Kidney capillary endothelial cell (primary cell): ENCODE measurements at regions not wholly inside any gene's neighbourhood (a gene's known extent, or its start where the extent isn't known, plus 50 kb on each side); places are given as distances from the start of the nearest gene placed in this dataset.

Source experiments
- DNase-seq: peaks from one replicate; pipeline ENCODE4 v3.0.0-alpha.2; 2018; ENCODE audit warnings: low spot score

DNA sequence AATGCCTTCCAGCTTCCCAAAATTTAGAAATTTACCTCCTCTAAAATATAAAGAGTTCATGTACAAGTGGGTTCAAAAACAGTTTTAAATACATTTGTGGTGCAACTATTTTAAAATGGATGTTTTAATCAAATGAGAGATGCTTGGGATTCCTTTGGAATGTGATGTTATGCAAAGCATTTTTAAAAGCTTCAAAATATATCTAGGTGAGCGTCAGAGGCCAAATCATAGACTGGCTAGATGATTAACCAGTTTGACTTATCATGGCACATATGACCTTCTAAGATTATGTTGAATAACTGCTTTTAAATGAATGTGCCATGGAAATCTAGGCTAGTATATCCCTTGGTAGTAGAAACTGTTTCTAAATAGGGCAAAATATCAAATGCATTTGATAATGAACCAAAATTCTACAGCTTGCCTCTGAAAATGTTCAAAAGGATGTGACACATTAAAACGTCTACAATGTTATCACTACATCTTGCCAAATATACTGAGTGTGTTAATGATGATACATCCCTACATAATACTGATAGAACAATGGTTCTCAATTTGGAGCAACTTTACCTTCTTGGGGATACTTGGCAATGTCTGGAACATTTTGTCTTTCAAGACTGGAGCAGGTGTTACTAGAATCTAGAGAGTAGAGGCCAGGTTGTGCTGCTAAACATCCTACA is 650.9 kb upstream of the ADGRL2 start:
- peak; percentile 67 for DNase-seq

DNA sequence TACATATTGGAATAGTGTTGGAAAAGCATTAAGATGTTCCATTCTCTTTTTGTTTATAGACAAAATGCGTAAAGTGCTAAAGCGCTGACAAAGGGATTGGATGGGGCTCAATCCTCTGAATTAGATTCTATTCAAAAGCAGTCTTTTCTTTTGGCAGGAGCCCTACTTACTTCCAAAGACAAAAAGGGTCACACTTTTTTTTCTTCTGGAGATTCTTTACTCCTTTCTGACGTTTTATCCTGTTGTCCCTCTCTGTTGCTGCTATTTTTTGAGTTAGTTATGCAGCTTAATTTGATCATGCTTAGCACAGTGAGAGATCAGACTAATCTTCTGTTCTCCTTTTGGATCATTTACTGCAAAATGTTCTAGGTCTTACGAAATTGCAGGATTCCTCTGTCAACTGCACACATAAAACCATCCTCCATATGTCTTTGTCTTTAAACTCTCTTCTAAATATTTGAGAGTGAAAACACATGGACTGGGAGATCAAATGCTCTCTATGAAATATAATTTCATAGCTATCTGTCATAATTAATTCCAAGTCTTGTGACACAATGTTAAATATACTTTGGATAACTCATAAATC is 656.4 kb upstream of the ADGRL2 start:
- no peak for DNase-seq

GRCh38 chr1:81142099-81142826 is 658.5 kb upstream of the ADGRL2 start:
- peak; percentile 10 for DNase-seq

- no peak for DNase-seq
Measured at GRCh38 chr1:81135524-81135923, 665.2 kb upstream of the ADGRL2 start.

GRCh38 chr1:81129776-81130175 is 671.0 kb upstream of the ADGRL2 start:
- no peak for DNase-seq

DNA sequence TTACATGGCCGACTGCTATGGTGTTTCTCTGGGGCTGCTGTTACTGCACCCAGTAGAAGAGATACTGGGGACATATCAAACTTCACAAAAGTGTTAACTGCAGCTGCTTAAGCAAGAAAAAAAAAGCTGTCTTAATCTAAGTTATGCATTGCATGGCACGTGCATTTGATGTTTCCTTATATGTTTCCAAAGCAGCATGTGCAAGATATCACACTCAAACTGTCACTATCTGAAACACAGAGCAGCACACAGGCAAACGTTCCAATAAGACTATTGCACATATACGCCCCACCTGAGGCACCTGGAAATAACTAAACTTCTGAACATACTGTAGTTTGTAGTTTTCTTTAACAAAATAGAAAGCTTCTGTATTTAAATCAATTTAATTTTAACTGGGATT is 671.4 kb upstream of the ADGRL2 start:
- DNase-seq, result no peak

DNA sequence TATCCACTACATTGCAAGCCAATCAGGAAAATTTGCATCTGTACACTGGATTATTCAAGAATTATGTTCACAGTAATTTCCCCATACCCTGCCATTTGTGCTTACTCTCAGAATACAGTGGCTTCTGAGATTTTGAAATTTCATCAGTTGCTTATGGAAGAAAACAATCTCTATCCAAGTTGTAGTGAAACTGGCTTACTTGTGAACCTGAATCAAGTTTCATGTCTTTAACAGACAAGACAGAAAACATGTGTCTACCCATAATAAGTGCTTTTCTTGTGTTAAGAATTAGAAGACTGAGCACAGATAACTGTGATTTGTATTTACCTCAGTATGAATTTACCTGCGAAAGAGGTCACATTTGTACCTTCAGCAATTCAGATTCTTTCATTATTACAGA is 672.7 kb upstream of the ADGRL2 start:
- DNase-seq, result no peak

GRCh38 chr1:81126989-81127581 is 673.6 kb upstream of the ADGRL2 start:
- no peak for DNase-seq

- DNase-seq, result no peak
Measured at GRCh38 chr1:81125672-81126071, 675.1 kb upstream of the ADGRL2 start.

DNA sequence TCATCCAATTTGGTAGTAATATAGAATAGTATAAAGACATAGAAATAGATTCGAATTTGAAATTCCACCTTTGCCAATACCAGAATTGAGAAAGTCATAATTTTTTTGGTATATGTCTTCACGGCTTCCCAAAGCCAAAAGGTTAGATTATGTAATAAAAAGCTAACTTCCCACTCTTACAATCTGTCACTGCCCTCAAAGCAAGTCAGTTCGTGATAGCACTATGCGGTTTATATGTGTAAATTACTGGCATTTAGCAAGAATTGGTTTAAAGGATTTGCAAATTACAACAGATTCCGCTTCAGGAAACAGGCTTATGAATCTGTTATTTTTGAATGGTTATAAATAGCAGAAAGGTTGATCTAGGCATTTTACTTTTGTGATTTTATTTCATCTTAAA is 679.4 kb upstream of the ADGRL2 start:
- DNase-seq, result no peak

DNA sequence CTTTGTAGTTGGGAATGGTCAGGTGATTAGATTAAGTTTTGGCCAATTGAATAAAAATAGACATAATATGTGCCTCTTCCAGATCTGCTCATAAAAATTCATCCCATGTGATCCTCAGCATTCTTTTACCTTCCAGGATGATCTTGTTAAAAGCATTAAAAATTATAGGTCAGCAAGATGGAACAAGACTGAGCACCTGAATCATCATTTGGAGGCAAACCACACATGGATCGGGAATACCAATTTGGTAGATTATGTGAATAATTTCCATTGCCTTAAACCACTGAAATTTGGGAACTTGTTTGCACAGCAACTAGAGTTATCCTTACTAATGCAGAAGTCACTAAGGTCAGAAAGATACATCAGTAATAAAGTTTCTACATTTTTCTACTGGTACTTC is 681.4 kb upstream of the ADGRL2 start:
- DNase-seq, result no peak

DNA sequence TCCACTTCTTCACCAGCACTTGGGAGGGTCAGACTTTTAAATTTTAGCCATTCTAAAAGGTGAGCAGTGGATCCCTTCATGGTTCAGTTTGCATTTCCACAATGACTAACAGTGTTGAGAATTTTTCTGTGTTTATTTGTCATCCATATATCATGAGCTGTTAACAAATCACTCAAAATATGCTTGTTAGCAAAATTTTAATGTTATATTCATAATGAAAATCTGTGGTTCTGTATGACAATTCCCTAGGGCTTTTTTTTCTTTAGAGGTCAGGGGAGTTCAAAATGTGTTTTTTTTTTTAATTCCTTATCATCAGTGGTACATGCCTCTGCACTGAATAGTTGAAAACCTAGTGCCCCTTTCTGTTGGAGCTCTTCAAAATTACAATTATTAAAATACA is 682.2 kb upstream of the ADGRL2 start:
- no peak for DNase-seq

DNA sequence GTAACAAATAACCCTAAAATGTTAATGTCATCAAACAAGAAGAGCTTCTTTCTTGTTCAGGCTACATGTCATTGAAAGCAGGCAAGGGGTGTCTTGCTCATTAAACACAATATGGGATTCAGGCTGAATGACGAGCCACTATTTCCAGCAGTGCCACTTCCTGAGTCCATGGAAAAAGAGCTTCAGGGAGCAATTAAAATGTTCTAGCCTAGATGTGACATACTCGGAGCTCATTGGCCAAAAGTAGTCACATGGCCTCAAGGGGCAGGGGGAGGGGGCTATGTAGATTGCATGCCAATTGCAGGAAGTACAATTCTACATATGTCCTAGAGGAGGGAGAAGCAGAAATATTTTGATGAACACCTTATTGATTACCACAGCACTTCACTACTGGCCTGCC is 685.3 kb upstream of the ADGRL2 start:
- no peak for DNase-seq

GRCh38 chr1:81114191-81114590 is 686.5 kb upstream of the ADGRL2 start:
- no peak for DNase-seq

- DNase-seq, result no peak
Measured at GRCh38 chr1:81113688-81114087, 687.0 kb upstream of the ADGRL2 start.

- peak; percentile 51 for DNase-seq
Measured at GRCh38 chr1:81111818-81112217, 688.9 kb upstream of the ADGRL2 start.

GRCh38 chr1:81109038-81109437 is 691.7 kb upstream of the ADGRL2 start:
- DNase-seq, result no peak

DNA sequence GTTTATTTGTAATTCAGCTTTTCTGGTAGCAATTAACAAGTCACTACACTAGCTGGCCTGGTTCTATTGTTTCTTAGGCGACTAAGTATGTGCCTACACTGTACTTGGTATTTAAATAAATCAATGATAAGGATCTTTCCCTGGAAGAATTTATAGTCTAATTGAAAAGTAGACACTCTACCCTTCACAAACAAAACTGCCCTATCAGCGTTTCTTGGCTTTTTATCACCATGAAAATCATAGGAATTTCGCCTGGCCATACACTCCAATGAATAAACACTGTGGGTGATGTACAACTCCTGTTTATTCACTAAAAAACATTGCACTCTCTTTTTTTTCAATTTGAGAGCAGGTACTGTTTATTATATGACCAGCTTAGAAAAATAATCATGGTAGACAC is 702.9 kb upstream of the ADGRL2 start:
- DNase-seq, result no peak

DNA sequence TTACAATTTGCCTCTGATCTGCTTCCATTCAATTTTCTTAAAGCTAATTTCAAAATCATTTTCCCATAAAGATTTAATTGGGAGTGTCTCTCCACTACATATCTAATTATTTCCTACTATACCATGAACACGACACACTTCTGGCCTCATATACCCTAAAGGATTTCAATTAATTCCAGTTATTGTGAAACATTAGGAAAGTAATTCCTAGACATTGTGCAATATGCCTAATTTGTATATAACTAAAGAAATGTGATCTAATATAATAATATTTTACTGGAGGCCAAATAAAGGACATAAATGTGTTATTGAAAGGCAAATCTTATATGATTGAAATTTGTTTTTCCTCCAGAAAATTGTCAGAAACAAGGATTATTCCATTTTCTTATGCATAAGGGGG is 727.2 kb upstream of the ADGRL2 start:
- DNase-seq, result no peak

DNA sequence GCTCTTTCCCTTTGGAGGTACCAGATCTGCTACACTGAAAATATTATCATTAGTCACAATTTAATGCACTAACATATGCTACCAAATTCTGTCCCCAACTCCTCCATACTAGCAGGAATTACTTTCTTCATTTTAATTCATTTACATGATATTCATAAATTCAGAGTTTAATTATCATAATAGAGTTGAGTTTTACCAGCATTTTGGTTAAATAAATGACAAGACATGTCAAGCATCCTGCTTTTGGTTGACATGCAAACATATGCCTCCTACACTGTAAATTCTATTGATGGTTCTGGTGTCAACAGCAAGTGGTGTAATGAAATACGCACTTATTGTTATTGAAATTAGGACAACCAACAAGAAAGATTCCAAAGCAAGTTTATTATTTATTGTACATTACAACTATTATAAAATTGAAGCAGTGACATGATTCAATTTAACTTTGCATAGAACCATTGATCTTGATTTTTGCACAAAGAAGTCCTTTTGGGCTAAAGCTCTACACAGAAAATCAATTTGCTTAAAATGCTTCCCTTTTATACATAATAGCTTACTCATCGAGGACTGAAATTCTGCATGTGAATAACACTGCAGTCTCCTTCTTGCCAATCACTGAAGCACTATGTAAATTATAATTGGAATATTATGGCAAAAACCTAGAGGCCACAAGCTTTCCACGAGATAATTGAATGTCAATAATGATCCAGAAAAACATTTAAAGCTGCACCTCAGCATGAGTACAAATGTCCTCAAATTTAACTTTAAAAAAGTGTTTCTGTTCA is 728.6 kb upstream of the ADGRL2 start:
- DNase-seq, result no peak

DNA sequence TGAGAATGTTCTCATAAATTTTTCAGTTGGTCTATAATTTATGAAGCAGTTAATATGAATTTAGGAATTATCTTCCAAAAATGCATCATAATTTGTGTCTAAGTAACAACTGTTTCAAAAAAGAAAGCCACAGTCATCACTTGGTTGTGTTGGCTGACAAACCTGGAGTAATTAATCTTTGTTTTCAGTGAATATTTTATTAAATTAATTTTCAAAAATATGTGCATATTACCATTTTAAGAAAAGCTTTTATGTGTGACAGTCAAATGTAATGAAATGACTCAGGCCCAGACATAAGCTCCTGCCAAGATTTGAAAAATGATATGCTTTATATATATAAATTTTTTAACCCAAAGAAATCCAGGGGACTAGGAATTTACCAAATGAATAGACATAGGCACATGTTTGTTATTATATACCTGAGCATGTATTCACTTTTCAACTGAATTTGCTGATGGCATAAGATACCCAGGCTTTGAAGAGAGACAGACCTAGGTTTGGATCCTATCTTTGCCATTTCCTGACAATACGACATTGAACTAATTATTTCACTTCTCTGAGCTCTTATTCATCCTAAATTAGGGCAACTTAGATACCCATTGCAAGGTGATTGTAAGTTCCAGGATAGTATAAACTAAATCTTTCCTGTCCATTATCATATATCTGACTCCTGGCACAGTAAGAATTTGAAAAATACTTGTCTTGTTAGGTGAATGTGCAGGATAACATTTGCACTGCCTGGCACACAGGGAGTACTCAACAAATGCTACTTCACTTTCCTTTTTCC is 729.5 kb upstream of the ADGRL2 start:
- DNase-seq, result no peak

- no peak for DNase-seq
Measured at GRCh38 chr1:81069856-81070255, 730.9 kb upstream of the ADGRL2 start.
